Nephron (organoid): ENCODE measurements at regions not wholly inside any gene's neighbourhood (a gene's known extent, or its start where the extent isn't known, plus 50 kb on each side); places are given as distances from the start of the nearest gene placed in this dataset.

ENCODE experiments used
- H3K27ac Mint-ChIP-seq, 3 experiments: 2 replicates each; pipeline ENCODE4 v1.8.0; 2020; ENCODE audit warnings: mixed read lengths in 3 of 3, mild to moderate bottlenecking in 2 of 3, moderate library complexity in 1 of 3
- H3K27me3 Mint-ChIP-seq: 2 replicates; pipeline ENCODE4 v1.8.0; 2021; ENCODE audit warnings: low read depth, mild to moderate bottlenecking, moderate library complexity, mixed read lengths
- H3K36me3 Mint-ChIP-seq: 2 replicates; pipeline ENCODE4 v1.8.0; 2020; ENCODE audit warnings: low read depth, mixed read lengths
- H3K4me1 Mint-ChIP-seq: 2 replicates; pipeline ENCODE4 v1.8.0; 2020; ENCODE audit warnings: mixed read lengths
- H3K4me3 Mint-ChIP-seq, 3 experiments: 2 replicates each; pipeline ENCODE4 v1.8.0; 2020; ENCODE audit warnings: mild to moderate bottlenecking in 3 of 3, mixed read lengths in 3 of 3, moderate library complexity in 2 of 3
- H3K9me3 Mint-ChIP-seq: 2 replicates; pipeline ENCODE4 v1.8.0; 2020; ENCODE audit warnings: mixed read lengths
- CTCF ChIP-seq, 3 experiments: fragments of 200-600 bp; sonication (generic); IDR thresholded peaks; one replicate each; pipeline ENCODE4 v1.5.0; 2021; ENCODE audit warnings: antibody characterized with exemption in 3 of 3; ENCODE audit not compliant: unreplicated experiment in 3 of 3

- Mint-ChIP-seq H3K36me3 (no peaks in the 10 kb centered on the region), H3K27me3 (no peaks in the 10 kb centered on the region), H3K4me1 (no peaks in the 10 kb centered on the region), H3K4me3 (no peak overlapping the region), H3K9me3 (peaks cover 62% of the 10 kb centered on the region), H3K27ac (no peak overlapping the region)
- no peak for TF ChIP-seq CTCF (IDR thresholded peaks at IDR 0.05; ENCODE audit: unreplicated experiment in 3 of 3)
Observed at GRCh38 chr19:23521471-23521870, 126.2 kb upstream of the ZNF91 start.

GRCh38 chr19:23520441-23520840 lies 125.2 kb upstream of the ZNF91 start:
- Mint-ChIP-seq H3K27ac (no peak overlapping the region), H3K36me3 (no peaks in the 10 kb centered on the region), H3K27me3 (no peaks in the 10 kb centered on the region), H3K4me3 (no peak overlapping the region), H3K4me1 (no peaks in the 10 kb centered on the region), H3K9me3 (peaks cover 53% of the 10 kb centered on the region)
- no peak for TF ChIP-seq CTCF (IDR thresholded peaks at IDR 0.05; ENCODE audit: unreplicated experiment in 3 of 3)

GRCh38 chr19:23519031-23519430 lies 123.8 kb upstream of the ZNF91 start:
- Mint-ChIP-seq H3K36me3 (no peaks in the 10 kb centered on the region), H3K27me3 (no peaks in the 10 kb centered on the region), H3K4me3 (no peak overlapping the region), H3K27ac (no peak overlapping the region), H3K9me3 (peaks cover 52% of the 10 kb centered on the region), H3K4me1 (no peaks in the 10 kb centered on the region)
- TF ChIP-seq CTCF (IDR thresholded peaks at IDR 0.05; ENCODE audit: unreplicated experiment in 3 of 3): no peak

- Mint-ChIP-seq H3K36me3 (no peaks in the 10 kb centered on the region), H3K4me1 (no peaks in the 10 kb centered on the region), H3K27ac (no peak overlapping the region), H3K9me3 (peaks cover 49% of the 10 kb centered on the region), H3K27me3 (no peaks in the 10 kb centered on the region), H3K4me3 (no peak overlapping the region)
- no peak for TF ChIP-seq CTCF (IDR thresholded peaks at IDR 0.05; ENCODE audit: unreplicated experiment in 3 of 3)
Observed at GRCh38 chr19:23516266-23516665, 121.0 kb upstream of the ZNF91 start.

GRCh38 chr19:23515551-23515950 lies 120.3 kb upstream of the ZNF91 start:
- no peaks in the 10 kb centered on the region for H3K4me1 Mint-ChIP-seq
- H3K27me3 Mint-ChIP-seq: no peaks in the 10 kb centered on the region
- no peak for TF ChIP-seq CTCF (IDR thresholded peaks at IDR 0.05; ENCODE audit: unreplicated experiment in 3 of 3)
- no peaks in the 10 kb centered on the region for H3K36me3 Mint-ChIP-seq
- H3K4me3 Mint-ChIP-seq: no peak overlapping the region
- peaks cover 45% of the 10 kb centered on the region for H3K9me3 Mint-ChIP-seq
- H3K27ac Mint-ChIP-seq: no peak overlapping the region

- no peak overlapping the region for H3K27ac Mint-ChIP-seq
- no peaks in the 10 kb centered on the region for H3K4me1 Mint-ChIP-seq
- TF ChIP-seq CTCF (IDR thresholded peaks at IDR 0.05; ENCODE audit: unreplicated experiment in 3 of 3): no peak
- no peaks in the 10 kb centered on the region for H3K36me3 Mint-ChIP-seq
- H3K4me3 Mint-ChIP-seq: no peak overlapping the region
- peaks cover 34% of the 10 kb centered on the region for H3K9me3 Mint-ChIP-seq
- H3K27me3 Mint-ChIP-seq: no peaks in the 10 kb centered on the region
Observed at GRCh38 chr19:23512151-23512925, 117.1 kb upstream of the ZNF91 start.
